NCI-H345 treated with DMSO at 0.1 percent for 48 hours (cell line): ENCODE measurements at regions not wholly inside any gene's neighbourhood (a gene's known extent, or its start where the extent isn't known, plus 50 kb on each side); places are given as distances from the start of the nearest gene placed in this dataset.

Experiments used
- DNase-seq: peaks from one replicate; lab custom pipeline; 2025; ENCODE audit not compliant: unreplicated experiment; lab: John Stamatoyannopoulos, UW

- no peak for DNase-seq
Observed at GRCh38 chr17:34154961-34155730, 99.9 kb upstream of the CCL2 start.

DNA sequence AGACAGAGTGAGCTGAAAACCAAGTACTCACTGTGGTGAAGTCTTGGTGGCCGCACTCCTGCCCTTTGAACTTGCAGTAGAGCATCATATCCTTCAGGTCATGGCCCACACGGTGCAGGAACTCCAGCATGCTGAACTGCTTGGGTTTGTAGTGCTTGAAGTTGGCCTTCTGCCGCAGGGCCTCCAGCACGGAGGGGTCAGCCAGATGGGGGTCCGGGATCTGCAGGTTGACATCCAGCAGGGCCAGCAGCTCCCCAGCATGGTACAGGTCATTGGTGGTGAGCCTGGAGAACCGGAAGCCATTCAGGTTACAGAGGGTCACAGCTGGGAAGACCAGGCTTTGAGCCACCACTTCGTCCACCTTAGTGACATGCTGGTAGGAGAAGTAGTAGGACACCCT lies 99.1 kb upstream of the CCL2 start:
- DNase-seq, result no peak

GRCh38 chr17:34156401-34156740 lies 98.7 kb upstream of the CCL2 start:
- DNase-seq, result no peak

DNA sequence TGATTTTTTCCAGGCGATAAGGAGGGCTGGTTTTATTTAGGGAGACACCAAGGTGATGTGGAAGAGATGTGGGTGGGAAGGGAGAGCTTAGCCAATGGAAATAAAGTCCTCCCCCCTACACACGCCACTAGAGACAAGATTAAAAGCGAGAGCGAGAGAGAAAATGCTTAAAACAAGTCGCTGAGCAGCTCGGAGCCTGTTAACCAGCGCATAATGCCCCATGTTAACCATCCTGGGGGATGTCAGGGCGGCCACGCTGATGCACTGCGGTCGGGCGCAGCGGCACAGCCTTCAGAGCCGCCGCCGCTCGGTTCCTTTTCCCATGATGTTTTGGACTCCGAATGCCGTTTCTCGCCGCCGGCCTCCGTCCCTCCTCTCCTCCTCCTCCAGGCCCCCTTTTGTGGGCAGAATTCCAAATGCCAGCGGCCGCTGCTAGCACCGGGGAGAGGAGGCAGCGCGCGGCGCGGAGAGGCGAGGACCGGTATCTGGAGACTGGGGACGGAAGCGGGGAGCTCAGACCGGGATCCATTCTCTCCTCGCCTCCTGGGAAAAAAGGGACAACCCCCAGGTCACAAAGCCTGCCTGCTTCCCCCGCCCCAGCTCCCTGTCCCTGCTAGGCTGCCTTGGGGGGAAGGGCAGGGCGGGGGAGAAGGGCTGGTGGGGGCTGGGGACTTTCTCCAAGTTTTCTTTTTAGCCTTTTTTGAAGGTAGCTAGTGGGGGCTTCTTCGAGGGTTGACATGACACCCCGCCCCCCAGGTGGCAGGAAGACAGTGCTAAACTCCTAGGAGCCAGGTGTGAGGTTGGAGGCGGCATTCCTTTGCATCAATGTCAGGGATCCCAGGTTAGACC lies 98.1 kb upstream of the CCL2 start:
- DNase-seq, result no peak

GRCh38 chr17:34161690-34162089 lies 93.4 kb upstream of the CCL2 start:
- DNase-seq, result no peak

DNA sequence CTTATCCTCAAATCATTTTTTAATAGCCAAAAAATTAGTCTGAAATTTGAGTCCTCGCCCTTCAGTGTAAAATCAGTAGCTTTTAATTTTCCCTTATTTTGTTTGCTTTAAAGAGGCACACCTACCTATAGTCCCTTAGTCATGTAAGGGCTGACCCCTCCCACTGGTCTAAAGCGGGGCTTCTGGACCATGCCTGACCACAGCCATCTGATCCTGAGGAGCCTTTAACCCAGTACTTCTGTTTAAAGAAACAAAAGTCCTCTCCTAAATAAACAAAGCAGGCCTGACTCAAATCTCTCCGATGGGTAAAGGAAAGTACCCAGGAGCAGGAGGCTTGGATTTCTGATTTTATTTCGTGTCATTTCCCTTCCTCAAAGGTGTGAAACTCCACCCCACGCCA lies 92.0 kb upstream of the CCL2 start:
- DNase-seq, result no peak

DNA sequence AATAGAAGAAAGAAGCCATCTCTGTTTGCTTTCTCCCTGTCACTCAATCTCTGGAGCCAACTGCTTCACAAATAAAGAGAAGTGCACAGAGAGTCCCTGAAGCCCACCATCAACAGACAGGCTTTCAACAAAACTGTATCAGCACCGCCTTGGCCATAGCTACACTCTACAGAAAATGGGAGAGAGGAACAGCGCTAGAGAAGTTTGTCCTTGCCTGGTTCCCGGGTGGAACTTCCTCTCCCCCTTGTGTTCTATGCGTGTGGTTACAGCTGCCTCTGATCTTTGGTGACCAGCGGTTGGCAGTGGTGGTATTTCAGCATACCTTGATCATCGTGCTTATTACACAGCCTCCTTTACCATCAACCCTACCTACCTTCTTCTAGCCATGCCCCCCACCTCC lies 91.4 kb upstream of the CCL2 start:
- DNase-seq, result no peak

- DNase-seq, result no peak
Observed at GRCh38 chr17:34164837-34165236, 90.2 kb upstream of the CCL2 start.

DNA sequence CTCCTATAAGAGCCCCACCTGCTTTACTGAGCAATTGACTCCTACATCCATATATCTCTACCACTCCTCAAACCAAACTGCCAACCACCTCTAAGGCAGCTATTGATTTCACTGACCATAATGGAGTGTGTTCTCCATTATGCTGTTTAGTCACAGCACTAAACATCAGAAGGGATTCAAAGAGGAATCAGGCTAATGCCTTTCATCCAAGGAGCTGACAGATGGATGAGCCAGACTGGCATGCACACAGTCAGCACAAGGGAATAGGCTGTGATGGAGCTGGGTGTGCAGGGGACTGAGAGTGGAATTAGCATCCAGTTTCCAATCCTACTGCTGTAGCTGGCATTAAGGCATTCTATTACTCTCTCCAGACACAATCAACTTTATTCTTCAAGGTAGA lies 88.7 kb upstream of the CCL2 start:
- no peak for DNase-seq

DNA sequence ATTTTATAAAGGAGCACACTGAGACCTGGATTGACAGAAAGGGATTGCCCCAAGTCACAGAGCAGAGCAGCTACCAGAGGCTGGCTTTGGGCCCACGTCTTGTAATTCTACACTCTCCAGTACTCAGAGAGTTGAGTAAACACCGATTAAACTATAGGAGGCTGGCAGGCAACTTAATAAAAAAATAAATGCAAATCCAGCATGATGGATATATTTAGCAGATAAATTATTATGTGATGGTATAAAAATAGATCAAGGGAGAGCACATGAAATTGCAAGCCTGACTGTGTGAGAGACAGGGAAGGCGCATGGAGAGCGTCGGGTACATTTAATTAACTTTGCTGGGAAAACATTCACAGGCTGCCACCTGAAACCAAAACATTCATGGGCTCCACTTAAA lies 87.7 kb upstream of the CCL2 start:
- no peak for DNase-seq

GRCh38 chr17:34168989-34169388 lies 86.1 kb upstream of the CCL2 start:
- DNase-seq, result no peak

GRCh38 chr17:34169496-34169895 lies 85.6 kb upstream of the CCL2 start:
- DNase-seq, result no peak

GRCh38 chr17:34171245-34171818 lies 83.8 kb upstream of the CCL2 start:
- DNase-seq, result no peak

- DNase-seq, result no peak
Observed at GRCh38 chr17:34172390-34172918, 82.6 kb upstream of the CCL2 start.

DNA sequence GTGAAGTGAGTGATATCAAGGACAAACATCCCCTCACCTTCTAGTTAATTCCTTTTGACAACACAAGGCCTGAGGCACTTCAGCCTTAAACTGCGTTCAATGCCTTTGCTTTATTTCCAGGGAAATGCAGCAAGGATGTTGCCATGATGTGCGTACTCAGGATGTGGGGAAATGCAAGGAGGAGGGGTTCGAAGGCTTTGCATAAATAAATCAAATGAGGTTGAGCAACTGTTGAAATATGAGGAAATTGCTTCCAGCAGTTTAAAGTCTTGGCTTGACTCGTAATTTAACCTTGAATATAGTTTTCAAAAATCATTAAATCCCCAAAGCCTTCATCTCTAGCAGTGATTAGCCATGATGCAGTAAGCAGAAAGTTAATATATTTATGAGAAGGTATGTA lies 81.8 kb upstream of the CCL2 start:
- no peak for DNase-seq

DNA sequence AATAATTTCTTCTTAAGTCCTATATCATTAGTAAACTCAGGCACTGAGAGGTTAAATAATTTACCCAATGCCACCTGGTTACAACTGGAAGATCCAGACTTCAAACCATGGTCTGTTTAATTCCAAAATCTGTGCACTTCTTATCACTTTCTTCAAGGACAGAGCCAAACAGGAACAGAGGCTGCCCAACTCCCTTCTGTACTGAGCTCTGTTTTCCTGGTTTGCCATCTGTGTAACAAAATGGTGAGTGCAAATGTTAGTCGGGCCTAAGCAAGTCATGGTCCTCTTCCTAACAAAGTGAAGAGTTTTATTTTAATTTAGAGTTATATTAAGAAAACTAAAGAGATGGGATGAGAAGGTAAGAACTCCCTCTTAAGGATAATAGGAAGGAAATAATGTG lies 80.6 kb upstream of the CCL2 start:
- no peak for DNase-seq

DNA sequence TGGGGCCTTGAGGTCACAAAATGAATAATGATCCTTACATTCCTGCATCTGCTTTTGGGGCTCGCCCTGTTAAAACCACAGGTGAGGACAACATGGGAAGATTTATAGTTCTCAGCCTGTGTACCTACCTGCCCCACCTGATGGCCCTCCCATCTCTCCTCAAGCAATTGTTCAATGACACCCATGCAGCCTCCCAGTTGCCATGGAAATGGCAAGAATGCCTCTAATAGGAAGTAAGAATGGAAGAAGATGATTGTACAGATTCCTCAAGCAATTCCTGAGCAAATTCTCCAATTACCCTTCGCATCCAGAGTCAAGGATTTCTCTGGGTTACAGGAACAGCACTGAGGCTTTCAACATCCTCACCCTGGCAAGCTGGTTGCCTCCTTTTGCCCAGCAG lies 78.6 kb upstream of the CCL2 start:
- no peak for DNase-seq

DNA sequence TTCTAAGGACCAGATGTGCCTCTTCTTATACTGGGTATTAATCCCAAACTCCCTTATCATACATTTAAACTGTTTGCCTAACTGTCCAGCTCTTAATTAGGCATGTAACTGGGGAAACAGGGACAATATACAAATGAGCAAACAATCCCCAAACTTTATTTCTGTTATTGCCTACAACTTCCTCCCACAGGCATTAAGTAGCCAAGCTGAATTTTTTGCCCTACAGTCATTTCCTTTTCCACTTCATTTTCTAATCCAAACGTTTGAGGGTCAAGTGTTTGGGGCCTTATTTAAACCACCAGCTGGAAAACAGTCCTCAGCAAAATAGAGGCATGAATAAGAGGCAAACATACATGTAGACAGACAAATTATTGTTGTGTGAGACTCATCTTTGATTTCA lies 77.4 kb upstream of the CCL2 start:
- no peak for DNase-seq

DNA sequence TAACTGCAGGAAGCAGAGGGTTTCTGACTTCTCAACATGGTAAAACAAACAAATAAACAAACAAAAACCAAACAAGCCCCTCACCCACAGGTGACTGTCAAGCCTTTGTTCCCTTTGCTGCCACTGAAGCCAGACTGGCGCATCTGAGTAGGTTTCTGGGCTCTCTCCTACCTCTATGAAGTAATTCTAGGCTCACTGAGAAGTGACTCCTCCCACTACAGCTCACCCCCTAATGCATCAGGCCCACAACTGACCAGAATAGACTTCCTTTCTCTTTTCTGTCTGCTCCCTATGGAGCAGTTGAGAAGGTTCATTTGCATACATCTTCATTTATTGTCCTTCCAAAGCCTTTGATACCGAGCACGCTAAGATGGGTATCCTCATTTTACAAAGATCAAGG lies 77.0 kb upstream of the CCL2 start:
- DNase-seq, result no peak

GRCh38 chr17:34182036-34182803 lies 72.9 kb upstream of the CCL2 start:
- DNase-seq, result no peak

DNA sequence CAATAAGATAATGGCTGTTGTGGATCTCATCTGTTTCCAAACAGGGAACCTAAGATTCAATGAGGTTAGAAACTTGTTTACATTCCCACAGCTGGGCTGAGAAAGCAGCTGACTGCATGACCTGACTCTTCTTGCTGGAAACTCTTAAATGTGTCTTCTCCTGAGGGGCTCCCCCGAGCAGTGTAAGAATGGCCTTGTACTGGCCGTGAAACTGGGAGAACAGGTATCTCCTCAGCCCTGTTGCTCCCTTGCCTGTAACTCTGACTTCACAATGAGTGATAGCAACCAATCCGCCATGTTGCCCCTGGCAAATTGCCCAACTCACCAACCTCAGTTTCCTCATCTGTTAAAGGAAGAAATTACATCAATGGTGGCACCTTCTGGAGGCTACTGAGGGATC lies 59.1 kb upstream of the CCL2 start:
- no peak for DNase-seq
